ENCODE measurements at regions not wholly inside any gene's neighbourhood (a gene's known extent, or its start where the extent isn't known, plus 50 kb on each side); places are given as distances from the start of the nearest gene placed in this dataset.

DNA sequence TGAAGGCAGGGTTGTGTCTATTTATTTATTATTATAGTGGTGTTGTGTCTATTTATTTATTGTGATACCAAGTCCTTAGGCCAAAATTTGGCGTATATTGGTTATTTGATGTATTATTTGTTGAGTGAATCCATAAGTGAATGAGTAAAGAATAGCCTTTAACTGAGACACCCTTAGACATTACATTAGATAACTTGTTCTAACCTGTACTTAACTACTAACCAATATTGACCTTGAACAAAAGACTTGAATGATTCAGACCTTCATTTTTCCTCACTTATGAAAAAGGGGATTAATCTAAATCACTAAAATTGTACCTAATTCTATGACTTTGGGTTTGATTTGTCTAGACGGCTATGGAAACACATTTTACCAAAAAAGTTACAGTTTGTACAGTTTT is 370.5 kb downstream of the JRKL start:
- Mint-ChIP-seq H3K4me1 (ENCODE audit: unreplicated experiment) (peaks cover 5% of the 10 kb centered on the region), H3K4me3 (ENCODE audit: unreplicated experiment) (no peak overlapping the region), H3K27me3 (ENCODE audit: unreplicated experiment) (no peaks in the 10 kb centered on the region), H3K9me3 (ENCODE audit: unreplicated experiment) (no peaks in the 10 kb centered on the region), H3K27ac (ENCODE audit: unreplicated experiment) (no peak overlapping the region), H3K36me3 (ENCODE audit: low read depth, unreplicated experiment) (no peaks in the 10 kb centered on the region)
- TF ChIP-seq, protein P1, sequence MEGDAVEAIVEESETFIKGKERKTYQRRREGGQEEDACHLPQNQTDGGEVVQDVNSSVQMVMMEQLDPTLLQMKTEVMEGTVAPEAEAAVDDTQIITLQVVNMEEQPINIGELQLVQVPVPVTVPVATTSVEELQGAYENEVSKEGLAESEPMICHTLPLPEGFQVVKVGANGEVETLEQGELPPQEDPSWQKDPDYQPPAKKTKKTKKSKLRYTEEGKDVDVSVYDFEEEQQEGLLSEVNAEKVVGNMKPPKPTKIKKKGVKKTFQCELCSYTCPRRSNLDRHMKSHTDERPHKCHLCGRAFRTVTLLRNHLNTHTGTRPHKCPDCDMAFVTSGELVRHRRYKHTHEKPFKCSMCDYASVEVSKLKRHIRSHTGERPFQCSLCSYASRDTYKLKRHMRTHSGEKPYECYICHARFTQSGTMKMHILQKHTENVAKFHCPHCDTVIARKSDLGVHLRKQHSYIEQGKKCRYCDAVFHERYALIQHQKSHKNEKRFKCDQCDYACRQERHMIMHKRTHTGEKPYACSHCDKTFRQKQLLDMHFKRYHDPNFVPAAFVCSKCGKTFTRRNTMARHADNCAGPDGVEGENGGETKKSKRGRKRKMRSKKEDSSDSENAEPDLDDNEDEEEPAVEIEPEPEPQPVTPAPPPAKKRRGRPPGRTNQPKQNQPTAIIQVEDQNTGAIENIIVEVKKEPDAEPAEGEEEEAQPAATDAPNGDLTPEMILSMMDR (IDR thresholded peaks at IDR 0.05; ENCODE audit: unreplicated experiment), result no peak
- DNase-seq (ENCODE audit: low spot score), result no peak

DNA sequence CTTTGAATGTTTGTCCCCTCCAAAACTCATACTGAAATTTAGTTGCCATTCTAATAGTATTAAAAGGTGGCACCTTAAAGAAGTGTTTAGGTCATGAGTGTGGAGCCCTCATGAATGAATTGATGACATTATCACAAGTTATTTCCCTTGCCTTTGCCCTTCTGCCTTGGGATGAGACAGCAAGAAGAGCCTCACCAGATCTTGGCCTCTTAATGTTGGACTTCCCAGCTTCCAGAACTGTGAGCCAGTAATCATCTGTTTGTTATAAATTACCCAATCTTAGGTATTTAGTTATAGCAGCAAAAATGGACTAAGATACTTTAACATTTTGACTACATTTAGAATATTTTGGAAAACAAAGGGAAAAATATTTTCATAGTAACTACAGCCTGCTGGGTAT is 371.0 kb downstream of the JRKL start:
- no peak overlapping the region for H3K4me3 Mint-ChIP-seq (ENCODE audit: unreplicated experiment)
- H3K9me3 Mint-ChIP-seq (ENCODE audit: unreplicated experiment), result no peaks in the 10 kb centered on the region
- H3K4me1 Mint-ChIP-seq (ENCODE audit: unreplicated experiment), result peaks cover 5% of the 10 kb centered on the region
- DNase-seq (ENCODE audit: low spot score), result no peak
- no peaks in the 10 kb centered on the region for H3K36me3 Mint-ChIP-seq (ENCODE audit: low read depth, unreplicated experiment)
- TF ChIP-seq, protein P1 (IDR thresholded peaks at IDR 0.05; ENCODE audit: unreplicated experiment), result no peak
- no peak overlapping the region for H3K27ac Mint-ChIP-seq (ENCODE audit: unreplicated experiment)
- no peaks in the 10 kb centered on the region for H3K27me3 Mint-ChIP-seq (ENCODE audit: unreplicated experiment)

DNA sequence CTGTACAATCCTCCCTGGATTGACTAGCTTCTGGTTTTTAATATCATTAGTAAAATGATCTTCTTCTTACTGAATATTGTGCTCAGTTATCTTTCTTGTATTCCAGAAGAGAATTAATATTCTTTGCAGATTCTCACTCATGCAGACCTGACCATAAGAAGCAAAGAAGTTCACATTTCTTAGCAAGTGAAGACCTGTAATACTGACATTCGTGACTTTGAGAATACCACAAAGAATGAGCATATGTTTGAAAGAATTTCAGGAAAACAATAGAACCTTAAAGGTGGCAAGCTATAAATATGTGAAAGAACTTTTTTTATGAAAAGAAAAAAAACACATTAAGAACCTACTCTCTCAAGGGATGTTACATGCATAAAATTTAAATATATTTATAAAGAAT is 371.6 kb downstream of the JRKL start:
- Mint-ChIP-seq H3K9me3 (ENCODE audit: unreplicated experiment) (no peaks in the 10 kb centered on the region), H3K27me3 (ENCODE audit: unreplicated experiment) (no peaks in the 10 kb centered on the region)

DNA sequence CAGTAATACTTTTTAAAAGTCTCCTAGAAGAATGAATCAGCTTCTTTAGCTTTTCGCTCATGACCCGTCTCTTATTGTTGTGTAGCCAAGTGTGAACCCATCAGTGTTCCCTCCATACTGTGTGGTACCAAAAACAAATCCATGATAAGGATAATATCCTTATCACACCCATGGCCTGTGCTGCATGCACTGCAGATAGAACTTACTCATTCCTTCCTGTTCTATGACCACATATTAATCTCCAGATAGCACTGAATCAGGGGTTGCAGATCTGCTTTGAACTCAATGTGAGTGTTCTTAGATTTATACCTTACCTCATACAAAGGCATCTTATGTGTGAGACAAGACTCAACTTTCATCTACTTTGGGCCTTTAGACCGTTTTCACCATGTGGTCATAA is 373.4 kb downstream of the JRKL start:
- Mint-ChIP-seq H3K27me3 (ENCODE audit: unreplicated experiment) (no peaks in the 10 kb centered on the region), H3K36me3 (ENCODE audit: low read depth, unreplicated experiment) (no peaks in the 10 kb centered on the region), H3K9me3 (ENCODE audit: unreplicated experiment) (no peaks in the 10 kb centered on the region), H3K27ac (ENCODE audit: unreplicated experiment) (no peak overlapping the region), H3K4me3 (ENCODE audit: unreplicated experiment) (no peak overlapping the region), H3K4me1 (ENCODE audit: unreplicated experiment) (peaks cover 5% of the 10 kb centered on the region)
- no peak for DNase-seq (ENCODE audit: low spot score)
- TF ChIP-seq, protein P1 (IDR thresholded peaks at IDR 0.05; ENCODE audit: unreplicated experiment), result no peak

More for the DNA sequence above, 371.6 kb downstream of the JRKL start:
- TF ChIP-seq, protein P1 (IDR thresholded peaks at IDR 0.05; ENCODE audit: unreplicated experiment), result no peak
- Mint-ChIP-seq H3K27ac (ENCODE audit: unreplicated experiment) (no peak overlapping the region), H3K4me1 (ENCODE audit: unreplicated experiment) (peaks cover 5% of the 10 kb centered on the region), H3K36me3 (ENCODE audit: low read depth, unreplicated experiment) (no peaks in the 10 kb centered on the region), H3K4me3 (ENCODE audit: unreplicated experiment) (no peak overlapping the region)
- DNase-seq (ENCODE audit: low spot score), result no peak

DNA sequence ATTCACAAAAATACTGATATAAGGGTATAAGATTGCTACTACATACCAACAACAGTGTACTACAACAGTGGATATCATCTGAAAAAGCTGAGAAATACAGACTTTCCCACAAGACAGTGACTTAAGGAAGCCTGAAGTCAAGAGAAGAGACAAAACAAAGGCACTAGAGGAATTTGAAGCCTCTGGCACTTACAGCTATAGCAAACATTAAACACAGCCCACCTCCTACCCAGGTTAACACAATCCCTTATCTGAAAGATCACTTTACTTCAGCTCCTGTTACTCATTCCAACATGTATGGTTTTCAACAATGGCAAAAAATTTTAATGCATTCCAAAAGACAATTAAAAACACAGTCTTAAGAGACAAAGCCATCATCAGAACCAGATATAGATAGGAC is 388.5 kb downstream of the JRKL start:
- no peaks in the 10 kb centered on the region for H3K36me3 Mint-ChIP-seq (ENCODE audit: low read depth, unreplicated experiment)

More for the DNA sequence above, 388.5 kb downstream of the JRKL start:
- TF ChIP-seq, protein P1 (IDR thresholded peaks at IDR 0.05; ENCODE audit: unreplicated experiment), result no peak
- Mint-ChIP-seq H3K9me3 (ENCODE audit: unreplicated experiment) (no peaks in the 10 kb centered on the region), H3K27ac (ENCODE audit: unreplicated experiment) (no peak overlapping the region), H3K4me3 (ENCODE audit: unreplicated experiment) (no peak overlapping the region), H3K27me3 (ENCODE audit: unreplicated experiment) (no peaks in the 10 kb centered on the region), H3K4me1 (ENCODE audit: unreplicated experiment) (no peaks in the 10 kb centered on the region)
- no peak for DNase-seq (ENCODE audit: low spot score)
